ENCODE measurements at regions not wholly inside any gene's neighbourhood (a gene's known extent, or its start where the extent isn't known, plus 50 kb on each side); places are given as distances from the start of the nearest gene placed in this dataset.
"Not testable (repeated sequence)": the region's sequence is repeated elsewhere in the genome, so short reads cannot be mapped to it uniquely, and the experiment has no call there.

- no peak for DNase-seq
Observed at GRCh38 chr12:23282701-23283100, 657.7 kb downstream of the ETNK1 start.

DNA sequence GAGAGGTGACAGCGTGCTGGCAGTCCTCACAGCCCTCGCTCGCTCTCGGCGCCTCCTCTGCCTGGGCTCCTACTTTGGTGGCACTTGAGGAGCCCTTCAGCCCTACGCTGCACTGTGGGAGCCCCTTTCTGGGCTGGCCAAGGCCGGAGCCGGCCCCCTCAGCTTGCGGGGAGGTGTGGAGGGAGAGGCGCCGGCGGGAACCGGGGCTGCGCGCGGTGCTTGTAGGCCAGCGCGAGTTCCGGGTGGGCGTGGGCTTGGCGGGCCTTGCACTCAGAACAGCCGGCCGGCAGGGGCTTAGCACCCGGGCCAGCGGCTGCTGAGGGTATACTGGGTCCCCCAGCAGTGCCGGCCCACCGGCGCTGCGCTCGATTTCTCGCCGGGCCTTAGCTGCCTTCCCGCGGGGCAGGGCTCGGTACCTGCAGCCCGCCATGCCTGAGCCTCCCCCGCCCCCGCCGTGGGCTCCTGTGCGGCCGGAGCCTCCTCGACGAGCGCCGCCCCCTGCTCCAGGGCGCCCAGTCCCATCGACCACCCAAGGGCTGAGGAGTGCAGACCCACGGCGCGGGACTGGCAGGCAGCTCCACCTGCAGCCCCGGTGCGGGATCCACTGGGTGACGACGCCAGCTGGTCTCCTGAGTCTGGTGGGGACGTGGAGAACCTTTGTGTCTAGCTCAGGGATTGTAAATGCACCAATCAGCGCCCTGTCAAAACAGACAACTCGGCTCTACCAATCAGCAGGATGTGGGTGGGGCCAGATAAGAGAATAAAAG, 661.0 kb downstream of the ETNK1 start:
- not testable (repeated sequence) for DNase-seq

DNA sequence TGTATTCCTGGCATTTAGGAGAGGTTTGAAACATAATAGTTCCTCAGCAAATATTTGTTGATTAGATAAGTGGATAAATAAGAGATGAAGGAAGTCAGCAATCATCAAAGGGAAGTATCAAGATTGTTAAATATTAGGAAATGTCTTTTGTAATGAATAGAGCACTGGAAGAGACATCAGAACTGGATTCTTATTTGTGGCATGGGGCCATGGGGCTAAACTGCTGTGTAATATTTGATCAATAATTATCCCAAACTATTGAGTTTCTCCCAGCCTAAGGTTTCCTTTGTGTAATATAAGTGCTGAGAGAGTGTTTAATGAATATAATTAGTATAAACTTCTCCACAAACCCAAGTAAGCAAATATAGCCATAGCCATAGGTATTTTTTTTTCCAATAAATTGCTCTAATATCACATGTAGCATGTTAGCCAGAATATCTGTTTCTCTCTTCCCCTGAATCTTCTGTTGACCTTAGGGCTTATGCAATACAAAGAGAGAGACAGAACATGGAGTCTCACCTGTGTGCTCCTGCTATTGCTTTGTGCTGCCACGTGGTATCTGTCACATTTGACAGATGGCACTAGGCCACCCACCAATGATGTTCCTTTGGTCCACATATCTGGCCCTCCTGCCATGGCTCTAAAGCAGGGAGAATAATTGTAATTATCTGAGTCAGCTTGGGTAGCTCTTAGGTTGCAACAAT, 658.7 kb downstream of the SOX5 start:
- DNase-seq = no peak

- DNase-seq = no peak
Observed at GRCh38 chr12:23303220-23303619, 646.2 kb downstream of the SOX5 start.

DNA sequence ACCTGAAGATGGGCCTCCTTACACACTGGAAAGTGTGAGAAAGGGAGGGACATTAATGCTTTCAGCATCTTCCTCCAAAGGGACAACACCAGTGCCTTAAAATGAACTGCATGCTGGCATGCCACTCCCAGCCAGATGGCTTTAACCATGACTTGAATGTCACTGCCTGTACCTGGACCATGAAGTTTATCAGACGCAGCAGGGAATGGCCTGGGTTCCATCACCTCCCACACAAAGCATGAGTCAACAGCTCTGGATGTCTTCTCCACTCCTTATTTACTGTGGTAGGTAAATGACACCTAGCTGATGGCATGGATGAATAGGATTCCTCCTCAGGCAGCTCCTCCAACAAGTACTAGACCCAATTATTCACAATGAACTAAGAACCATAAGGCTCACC, 645.6 kb downstream of the SOX5 start:
- DNase-seq = no peak

DNA sequence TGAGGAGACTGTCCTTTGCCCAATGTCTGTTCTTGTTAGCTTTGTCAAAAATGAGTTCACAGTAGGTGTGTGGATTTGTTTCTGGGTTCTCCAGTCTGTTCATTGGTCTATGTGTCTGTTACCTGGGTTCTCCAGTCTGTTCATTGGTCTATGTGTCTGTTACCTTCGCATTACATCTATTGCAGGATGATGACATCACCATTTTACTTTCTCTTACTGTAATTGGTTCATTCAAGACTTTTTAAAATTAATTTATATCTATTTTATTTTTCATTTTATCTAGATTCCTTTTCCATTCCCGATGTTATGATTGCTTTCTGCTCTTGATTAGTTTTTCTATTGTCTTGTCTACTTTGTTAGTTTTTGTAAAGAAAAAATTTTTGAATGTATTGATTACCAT, 615.5 kb downstream of the SOX5 start:
- DNase-seq = no peak

- no peak for DNase-seq
Observed at GRCh38 chr12:23335593-23335992, 613.9 kb downstream of the SOX5 start.

GRCh38 chr12:23337213-23337612, 612.3 kb downstream of the SOX5 start:
- DNase-seq = no peak

DNA sequence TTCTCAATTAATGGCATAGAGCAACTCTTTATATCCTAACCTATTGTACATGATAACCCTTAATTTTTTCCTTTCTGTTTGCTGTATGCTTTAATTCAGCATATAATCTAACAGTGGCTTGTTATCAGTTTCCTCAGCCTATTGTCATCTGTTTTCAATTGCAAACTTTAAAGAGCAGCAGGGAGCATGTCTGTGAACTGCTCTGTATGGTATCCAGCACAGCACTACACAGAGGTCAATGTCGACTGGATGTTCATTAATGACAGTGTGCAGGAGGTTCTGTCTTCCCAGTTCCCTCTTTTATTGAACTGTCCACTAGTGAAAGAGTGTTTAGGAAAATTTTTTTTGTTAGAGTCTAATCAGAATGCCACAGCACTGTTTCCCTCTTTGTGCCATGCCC, 609.1 kb downstream of the SOX5 start:
- DNase-seq = no peak

GRCh38 chr12:23342407-23342806, 607.1 kb downstream of the SOX5 start:
- no peak for DNase-seq

- DNase-seq = no peak
Observed at GRCh38 chr12:23349564-23349963, 599.9 kb downstream of the SOX5 start.

- DNase-seq = no peak
Observed at GRCh38 chr12:23350808-23351207, 598.7 kb downstream of the SOX5 start.

DNA sequence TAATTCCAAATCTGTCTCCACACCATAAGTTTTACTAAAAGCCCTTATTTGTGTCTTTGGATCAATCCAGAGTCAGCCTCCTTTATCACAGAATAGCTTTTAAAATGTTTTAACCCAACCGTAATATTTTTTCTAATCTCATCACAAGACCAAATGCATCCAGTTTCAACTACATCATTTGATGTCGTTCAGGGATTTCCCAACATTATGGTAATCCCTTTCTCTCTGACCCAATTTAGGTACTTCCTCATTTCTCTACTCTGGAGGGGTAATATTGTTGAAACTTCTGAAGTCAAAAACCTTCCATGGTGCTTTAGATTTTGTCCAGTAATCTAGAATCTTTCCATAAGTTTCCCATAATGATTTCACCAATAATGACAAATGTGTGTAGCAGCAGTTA, 596.8 kb downstream of the SOX5 start:
- DNase-seq = no peak

- no peak for DNase-seq
Observed at GRCh38 chr12:23354800-23355199, 594.7 kb downstream of the SOX5 start.

DNA sequence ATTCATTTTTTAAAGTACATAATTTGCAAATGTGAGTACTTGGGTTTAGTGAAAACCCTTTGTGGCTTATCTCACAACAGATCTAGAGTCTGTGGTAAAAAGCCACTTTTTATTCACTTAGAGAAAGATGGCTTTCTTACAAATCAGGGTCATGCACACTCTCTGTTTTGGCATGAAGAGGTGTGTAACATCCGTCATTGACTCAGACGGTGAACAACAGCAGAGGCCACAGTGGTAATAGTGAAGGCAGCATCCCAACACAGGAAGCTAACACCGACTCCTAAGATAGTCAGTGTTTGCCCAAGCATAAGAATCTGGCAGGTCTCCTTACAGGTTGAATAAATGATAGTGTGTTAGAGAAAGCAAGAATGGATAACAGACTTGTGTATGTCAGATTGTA, 593.0 kb downstream of the SOX5 start:
- DNase-seq = no peak

GRCh38 chr12:23356927-23357708, 592.4 kb downstream of the SOX5 start:
- no peak for DNase-seq

- DNase-seq = no peak
Observed at GRCh38 chr12:23359975-23360701, 589.3 kb downstream of the SOX5 start.

DNA sequence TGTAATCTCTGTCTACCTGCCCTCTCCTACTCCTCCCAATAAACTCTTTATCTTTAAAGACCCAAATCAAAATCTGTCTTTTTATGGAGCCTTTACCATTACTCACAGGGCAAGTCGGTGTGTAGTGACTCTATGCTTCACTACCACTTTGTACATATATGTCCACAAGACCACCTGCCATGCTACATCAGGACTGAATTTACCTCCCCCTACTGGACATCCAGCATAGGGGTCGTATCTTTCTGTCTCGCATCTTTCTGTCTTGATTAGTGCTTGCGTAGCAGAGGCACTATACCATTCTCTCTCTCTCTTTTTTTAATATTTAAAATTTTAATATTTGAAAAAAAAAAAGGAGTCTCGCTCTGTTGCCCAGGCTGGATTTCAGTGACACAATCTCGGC, 587.5 kb downstream of the SOX5 start:
- no peak for DNase-seq

DNA sequence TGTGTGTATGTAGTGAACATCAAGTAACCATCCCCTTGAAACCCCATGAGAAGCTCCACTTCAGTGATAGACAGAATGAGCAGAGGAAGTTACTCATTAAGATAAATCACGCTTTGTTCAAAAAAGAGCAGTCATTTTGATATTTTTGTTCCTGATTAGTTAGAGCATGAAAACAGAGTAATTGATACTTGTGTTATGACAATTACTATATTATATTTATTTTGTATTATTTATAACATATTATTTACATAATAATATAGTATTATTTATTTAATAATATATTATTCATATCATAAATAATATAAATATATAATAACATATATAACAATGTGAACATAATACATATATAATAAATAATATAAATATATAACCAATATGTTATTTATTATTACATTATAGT, 580.9 kb downstream of the SOX5 start:
- DNase-seq = no peak

DNA sequence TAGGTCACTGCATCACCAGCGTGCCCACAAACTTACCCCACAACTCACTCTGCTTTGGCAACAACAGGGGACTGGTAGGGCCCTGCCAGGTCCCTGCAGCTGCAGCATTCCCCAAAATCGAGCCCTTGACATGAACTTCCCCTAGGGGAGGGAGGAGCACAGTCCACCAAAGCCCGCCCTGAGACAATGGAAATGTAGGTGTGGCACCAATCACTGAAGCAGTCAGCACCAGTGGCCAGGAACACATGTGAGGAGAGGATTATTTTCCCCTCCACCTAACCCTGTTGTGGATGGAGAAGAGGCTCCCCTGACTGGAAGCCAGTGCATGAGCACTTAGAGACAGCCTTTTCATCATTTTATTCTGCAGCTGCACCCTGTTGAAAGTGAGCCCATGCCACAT, 573.8 kb downstream of the SOX5 start:
- no peak for DNase-seq

- DNase-seq = no peak
Observed at GRCh38 chr12:23376238-23376637, 573.2 kb downstream of the SOX5 start.

GRCh38 chr12:23380419-23381100, 568.9 kb downstream of the SOX5 start:
- no peak for DNase-seq

- DNase-seq = not testable (repeated sequence)
Observed at GRCh38 chr12:23388898-23389297, 560.6 kb downstream of the SOX5 start.
